DMS79 (cell line): ENCODE measurements at regions not wholly inside any gene's neighbourhood (a gene's known extent, or its start where the extent isn't known, plus 50 kb on each side); places are given as distances from the start of the nearest gene placed in this dataset.
A peak's percentile ranks its signal among the peaks of the same experiment; 100 is the strongest.

Source experiments
- DNase-seq: peaks from one replicate; lab custom pipeline; 2025; lab: John Stamatoyannopoulos, UW

DNA sequence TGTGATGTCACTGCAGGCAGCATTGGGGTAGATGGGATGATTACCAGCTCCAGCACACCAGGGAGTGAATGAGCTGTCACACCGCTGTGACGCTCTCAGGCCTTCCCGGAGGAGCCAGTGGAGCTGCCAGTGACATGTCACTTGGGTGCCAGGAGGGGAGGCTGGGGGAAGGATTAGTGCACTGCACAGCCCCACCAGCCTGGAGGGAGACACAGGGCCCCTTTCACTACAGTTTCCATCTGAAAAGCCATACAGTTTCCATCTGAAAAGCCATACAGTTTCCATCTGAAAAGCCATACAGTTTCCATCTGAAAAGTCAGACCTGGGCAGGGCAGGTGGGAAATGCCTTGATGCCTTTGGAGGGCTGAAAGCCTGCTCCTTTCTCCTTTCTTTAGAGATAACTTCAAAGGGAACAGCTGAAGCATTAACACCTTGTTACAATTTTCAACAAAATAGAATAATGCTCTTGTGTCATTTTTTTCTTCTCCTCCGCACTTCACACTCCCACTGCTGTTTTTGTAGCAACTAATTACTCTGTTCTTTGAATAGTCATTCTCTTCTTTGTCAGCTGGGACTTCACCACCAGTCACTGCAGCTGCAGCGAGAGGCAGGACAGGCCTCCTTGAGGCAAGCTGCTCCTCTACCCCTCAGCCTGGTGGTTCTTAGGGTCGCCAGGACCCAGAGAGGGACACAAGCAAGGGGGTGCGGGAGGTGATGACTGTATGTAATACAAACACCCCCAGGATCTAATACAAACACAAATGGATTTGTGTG is 256.9 kb upstream of the RGS6 start:
- DNase-seq, result no peak

DNA sequence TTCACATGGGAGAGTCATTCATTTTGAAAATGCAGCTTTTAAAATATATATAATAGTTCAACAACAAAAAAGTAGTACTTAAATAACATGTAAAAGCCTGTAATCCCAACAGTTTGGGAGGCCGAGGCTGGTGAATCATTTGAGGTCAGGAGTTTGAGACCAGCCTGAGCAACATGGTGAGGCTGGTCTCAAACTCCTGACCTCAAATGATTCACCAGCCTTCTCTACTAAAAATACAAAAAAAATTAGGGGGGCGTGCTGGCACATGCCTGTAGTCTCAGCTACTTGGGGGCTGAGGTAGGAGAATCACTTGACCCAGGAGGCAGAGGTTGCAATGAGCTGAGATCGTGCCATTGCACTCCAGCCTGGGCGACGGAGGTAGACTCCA is 256.3 kb upstream of the RGS6 start:
- DNase-seq, result no peak

DNA sequence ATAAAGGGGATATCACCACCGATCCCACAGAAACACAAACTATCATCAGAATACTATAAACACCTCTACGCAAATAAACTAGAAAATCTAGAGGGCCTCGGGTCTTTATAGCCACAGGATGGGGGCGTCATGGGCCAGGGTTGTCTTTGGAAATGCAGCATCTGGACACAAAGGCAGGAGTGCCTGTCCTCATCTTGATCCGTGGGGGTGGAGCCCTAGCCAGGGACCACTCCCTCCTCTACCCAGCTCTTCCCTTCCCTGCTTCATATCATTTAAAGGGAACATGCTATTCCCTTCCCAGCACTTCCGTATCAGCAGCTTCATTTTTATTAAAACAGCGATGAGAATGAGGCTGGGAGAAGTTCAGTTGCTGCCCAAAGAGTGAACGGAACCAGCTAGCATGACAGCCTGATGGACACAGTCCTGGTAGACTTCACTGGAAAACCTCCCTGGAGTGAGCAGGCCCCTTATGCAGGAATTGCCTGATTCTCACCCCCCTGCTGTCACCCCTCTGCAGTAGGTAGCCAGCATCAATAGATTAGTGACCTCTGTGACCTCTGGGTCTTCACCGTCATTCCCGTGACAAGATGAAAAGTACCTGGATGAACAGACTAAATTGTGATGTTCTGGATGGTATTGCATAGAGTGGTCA is 251.4 kb upstream of the RGS6 start:
- DNase-seq, result no peak

DNA sequence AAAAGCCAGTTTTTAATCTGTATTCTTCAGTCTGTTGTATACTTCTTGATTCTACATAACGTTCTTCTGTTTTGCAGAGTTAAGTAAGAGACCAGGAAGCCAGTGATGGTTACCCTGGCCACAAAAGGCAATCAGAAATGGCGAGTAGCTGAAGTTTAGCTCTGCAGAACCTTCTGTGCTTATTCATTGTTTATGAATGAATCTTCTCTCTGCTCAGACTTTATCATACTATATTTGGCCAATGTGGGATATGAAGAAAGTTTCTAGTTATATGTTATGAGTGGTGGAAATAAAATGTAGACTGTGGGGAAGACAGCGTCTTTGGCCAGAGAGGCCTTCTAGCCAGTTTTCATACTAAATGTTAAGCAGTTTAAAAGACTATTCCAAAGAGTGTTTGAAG is 249.9 kb upstream of the RGS6 start:
- DNase-seq, result no peak

DNA sequence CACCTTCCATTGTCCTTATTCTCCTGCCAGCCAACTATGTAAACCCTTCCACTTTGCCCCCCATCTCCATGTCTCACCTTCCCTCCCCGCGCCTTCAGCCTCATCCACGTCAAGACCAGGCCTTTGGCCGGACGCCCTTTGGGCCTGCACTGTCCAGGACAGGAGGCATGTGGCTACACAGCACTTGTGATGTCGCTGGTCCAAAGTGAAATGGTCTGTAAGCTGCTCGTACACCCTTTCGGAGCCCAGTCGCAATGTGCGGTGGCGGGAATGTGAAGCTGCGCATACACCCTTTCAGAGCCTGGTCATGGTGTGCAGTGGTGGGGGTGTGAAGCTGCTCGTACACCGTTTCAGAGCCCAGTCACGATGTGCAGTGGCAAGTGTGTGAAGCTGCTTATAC is 247.9 kb upstream of the RGS6 start:
- DNase-seq, result no peak

DNA sequence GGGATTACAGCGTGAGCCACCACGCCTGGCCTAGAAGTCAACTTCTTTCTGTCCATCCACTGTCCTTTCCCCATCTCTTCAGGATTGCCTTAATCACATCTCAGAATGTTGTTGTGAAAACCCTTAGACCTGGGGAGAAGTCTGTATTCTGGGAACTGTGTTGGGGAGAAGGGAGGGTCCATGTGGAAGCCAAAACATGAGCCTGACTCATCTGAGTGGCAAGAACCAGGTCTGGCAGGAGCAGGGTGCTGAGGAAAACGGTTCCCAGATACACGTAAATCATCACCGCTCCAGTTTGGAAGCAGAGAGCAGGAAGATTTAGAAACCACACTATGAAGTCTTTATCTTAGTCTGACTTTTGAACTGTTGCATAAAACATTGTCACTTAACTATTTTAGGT is 245.6 kb upstream of the RGS6 start:
- no peak for DNase-seq

DNA sequence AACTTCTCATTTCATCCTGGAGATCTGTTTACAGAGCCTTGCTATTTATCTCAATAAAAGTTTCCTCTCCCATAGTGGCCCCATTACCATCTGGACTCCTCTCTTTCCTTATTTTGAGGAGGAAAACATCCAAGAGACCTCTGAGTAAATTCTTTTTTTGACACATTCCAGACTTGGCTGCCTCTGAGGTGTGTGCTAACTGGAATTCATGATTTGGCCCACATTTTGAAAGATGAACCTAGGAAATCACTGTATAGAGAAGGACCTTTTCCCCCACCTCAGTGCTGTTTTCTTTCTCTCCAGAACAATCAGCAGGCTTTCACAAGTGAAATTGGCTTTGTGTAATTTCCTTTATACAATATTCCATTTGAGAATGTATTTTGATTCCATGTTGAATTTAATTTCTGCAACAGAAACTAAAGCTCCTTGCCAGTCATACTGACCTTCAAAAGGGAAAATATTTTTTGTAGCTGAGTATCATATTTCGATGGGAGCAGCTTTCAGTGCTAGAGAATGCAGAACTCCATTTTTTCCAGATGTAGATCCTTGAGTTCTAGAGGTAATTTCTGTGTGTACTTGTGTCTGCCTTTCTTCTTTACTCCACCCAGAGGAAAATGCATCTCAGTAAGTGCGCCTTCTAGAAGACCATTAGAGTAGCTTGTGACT is 244.9 kb upstream of the RGS6 start:
- DNase-seq, result no peak

DNA sequence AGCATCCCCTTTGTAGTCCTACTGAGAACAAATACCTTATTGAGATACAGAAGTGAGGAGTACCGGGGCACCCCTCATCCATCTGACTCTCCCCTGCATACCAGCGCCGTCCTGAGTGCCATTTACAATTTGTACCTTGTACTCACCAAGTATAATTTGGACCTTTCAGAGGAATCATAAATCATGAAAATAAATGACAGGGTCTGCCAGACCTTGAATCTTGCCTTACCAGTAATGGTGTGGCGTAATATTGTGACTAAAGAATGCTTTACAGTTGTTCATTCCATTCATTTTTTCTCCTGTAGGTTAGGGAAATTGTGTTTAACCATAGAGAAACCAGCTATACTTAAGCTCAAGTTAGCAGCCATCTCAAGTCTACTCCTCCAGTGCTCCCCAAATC is 243.7 kb upstream of the RGS6 start:
- DNase-seq, result no peak

DNA sequence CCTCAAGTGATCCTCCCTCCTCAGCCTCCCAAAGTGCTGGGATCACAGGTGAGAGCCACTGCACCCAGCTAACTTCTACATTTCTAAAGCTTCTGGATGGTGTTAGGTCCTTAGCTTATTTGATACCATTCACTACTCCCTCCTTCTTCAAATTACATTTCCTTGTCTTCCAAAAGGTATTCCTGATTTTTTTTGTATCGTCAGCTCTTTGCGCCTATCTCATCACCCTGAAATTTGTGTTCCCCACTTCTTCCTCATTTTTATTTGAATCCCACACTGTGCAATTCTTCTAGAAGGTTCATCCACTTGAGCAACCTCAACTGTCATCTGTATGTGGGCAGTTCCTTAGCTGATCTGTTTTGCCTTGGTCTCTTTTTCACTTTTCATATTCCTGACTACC is 241.8 kb upstream of the RGS6 start:
- no peak for DNase-seq

DNA sequence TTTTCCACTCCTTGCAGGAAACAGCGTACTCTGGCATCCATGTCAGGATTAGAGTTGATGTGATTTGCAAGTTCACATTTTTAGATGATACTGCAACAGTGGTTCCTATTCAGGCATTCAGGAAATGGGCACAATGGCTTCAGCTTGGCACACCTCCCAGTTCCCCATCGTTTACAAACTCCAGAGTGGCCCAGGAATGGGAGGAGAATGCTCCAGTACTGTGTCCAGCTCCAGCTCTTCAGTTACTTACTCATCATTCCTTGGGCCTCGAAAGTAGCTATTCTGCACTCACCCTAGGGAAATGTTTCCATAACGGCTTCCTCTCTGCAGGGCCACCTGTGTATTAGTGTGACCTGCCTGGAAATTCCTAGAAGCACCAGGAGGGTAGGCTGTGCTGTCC is 239.7 kb upstream of the RGS6 start:
- no peak for DNase-seq

DNA sequence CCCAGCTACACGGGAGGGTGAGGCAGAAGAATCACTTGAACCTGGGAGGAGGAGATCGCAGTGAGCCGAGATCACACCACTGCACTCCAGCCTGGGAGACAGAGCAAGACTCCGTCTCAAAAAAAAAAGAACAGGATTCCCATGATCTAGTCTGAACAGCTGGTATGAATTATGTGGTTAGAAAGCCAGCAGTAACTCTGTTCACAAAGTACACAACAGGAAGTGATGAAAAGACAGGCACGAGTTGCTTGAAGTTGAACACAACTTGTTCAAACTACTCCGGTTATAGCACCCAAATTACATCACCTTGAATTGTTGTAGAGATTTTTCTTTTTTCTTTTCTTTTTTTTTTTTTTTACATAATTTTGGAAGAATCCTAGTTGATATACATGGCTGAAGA is 238.8 kb upstream of the RGS6 start:
- DNase-seq, result no peak

DNA sequence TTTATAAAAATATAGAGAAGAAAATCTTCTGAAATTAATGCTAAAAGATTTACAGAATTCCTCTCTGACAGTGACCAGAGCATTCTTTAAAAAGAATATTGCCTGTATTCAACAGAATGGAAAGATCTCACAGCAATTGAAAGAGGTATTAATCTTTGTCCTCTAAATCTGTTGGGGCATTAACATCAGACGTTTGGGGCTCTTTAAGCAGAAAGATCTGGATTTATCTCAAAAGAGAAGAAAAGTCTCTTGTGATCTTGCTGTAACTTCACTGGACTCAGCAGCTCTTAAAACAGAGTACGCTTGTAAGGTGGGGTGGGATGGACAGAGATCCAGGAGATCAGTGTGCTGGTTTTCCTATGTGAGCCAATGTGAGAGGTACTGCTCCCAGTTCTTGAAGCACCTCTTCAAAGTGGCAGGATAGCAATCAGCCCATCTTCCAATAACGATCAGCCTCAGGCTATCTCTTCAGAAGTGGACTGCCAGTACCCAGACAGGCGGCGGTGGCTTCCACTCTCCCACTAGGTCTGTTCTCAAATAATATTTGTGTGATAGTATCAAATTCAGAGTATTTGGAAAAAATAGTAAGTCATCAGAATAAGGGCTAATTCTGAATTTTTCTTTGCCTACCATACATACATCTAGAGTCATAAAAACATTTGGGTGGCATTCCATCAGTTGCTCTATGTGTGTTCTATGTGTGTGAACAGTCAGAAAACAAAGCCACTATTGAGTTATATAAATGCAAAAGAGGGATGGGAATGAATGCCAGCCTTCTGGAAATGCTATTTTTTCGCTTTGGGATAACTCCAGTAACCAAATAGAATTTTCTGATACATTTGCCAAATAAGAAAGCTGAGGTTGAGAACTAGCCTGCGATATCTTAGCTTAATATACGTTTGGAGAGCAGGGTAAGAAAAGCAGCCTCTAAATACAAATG is 237.4 kb upstream of the RGS6 start:
- no peak for DNase-seq

DNA sequence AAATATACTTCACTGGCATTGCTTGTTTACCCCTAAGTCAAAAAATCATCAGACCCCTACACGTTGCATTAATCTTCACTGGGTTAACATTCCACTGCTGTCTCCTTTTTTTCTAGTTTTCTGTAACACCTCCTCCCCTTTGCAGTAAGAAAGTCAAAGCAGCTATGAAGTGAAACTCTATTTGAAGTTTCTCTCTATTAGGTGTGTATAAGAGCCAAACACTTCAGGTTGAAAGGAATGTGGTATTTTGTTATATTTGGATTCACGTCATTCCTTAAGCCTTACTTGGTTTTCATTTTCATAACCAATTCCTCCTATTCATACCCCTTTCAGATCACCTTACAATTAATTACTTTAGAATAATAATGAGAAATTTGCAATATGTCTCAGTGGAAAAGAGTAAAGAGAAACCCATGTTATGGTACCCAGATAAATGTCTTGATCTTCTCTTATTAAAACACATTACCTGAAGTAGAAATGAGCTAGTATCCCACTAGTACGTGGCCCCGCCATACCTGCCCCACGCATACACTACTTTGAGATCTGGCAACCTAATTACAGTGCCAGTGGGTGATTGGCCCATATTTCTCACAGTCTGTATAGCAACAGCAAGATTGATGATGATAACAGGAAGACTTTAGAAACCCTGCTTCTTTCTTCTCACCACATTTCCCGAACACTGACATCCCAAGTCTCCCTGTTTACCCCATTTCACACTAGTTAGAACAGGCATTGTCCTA is 236.4 kb upstream of the RGS6 start:
- no peak for DNase-seq

DNA sequence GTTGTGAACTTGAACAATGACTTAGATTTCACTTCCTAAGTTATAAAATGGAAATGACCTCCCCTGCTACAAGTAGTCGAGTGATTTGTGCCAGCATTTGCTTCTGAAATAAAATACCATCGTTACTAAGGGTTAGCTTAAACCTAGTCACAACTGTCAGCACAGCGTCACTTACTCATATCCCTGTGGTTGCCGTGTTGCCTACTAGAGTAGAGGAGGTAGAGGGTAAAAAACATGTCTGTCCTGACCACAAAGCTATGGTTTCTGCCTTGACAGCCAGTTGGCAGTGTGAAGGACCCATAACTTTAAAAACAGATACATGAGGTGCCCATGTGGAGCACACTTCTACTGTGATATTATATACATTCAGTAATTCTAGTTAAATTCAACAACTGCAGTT is 234.2 kb upstream of the RGS6 start:
- no peak for DNase-seq

DNA sequence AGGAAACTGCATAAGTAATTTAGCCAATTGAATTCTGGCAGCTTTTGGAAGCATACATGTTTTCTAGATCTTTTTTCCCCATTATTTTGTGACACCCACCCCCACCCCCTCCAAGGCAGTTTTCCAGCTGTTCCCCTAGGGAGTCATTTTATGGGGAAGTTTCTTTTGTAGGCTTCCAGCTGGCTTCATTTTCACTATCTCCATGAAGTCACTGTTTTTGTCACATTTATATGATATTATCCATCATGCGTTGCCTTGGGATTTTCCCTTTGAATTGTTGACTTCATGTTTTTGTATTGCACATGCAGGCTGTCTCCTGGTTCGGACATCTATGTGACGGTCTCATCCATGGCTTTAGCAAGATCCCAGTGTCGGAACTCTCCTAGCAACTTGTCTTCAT is 233.6 kb upstream of the RGS6 start:
- no peak for DNase-seq

DNA sequence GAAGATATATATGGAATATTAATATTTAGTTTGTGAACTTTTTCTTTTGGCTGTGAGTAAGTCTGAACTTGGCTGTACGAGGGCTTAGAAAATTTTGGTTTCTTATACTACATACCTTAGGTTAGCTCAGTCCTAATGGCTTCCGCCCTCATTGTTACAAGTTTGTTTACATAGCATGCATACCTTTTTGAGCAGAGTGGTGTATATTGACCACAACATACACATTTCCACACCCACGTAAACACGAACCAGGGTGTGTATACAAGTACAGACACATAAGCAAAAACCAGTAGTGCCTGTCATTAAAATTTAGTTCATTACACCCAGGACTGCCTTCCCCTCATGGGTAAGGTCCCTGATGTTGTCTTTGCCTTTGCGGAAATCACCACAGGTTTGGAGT is 230.2 kb upstream of the RGS6 start:
- DNase-seq, result no peak

DNA sequence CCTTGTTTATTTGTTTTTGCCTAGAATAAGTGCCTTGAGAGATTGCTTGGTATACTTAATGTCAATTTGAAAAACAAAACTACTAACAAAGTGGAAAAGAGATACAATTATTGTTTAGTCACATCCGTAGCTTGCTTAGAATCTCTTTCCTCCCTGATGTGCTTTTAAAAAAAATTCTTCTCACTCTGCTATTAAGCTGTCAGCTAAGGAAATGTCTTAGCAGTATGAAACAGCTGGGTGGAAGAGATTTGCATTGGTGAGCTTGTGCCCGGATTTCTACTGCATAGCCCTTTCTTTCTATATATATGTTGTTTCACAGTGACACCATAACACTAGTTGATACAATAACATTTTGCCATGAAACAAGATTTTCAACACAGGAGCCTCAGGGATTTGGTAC is 229.4 kb upstream of the RGS6 start:
- DNase-seq, result no peak

DNA sequence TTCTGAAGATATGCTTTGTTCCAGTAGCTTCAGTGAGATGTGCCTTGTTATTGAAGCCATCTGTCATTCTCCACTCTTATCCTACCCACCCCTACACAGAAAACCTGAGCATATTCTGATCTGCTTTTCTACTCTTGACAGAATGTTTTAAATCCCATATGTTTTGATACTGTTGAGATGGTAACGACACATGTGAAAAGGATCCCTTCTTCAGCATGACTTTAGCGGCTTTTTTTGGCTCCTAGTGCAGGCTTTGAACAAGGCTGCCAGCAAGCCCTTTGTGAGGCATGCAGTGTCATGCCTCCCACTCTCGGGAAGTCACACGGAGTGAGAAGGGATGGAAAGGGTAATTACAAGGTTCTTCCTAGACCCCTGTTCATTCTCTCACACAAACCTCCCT is 228.8 kb upstream of the RGS6 start:
- peak; percentile 52 for DNase-seq

DNA sequence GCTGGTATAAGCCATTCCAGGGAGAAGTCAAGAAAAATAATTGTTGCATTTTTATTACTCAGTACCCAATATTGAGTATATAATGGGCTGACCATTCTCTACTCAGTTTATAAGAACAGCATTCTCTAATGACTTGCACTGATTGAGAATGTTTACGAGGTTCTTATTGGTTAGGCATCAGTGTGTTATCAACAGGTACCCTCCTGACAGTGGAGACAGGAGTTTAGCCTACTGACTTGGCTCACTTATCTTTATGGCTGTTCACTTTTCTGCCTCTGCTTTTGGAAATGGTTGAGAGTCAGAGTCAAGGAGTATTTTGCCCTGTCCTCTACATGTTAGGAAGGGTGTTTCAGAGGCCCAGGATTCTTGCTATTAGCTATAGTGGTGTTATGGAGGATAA is 228.0 kb upstream of the RGS6 start:
- DNase-seq, result no peak

DNA sequence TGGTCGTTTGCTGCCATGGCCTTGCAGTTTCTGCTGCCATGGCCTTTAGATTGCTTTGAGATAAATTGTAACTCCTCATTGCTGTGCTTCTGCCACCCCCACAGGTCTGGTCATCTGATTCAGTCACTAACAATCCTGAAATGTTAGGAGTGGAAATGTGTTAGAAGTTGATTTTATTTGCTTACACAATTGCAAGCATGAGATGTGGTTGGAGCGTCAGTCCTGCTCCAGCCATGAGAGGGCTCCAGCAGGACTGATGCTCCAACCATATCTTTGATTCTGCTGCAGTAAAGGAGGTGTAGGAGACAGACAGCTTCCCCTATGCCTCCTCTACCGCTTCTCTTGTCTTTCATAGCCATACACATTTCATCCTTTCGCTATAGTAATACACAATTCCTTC is 226.8 kb upstream of the RGS6 start:
- no peak for DNase-seq

DNA sequence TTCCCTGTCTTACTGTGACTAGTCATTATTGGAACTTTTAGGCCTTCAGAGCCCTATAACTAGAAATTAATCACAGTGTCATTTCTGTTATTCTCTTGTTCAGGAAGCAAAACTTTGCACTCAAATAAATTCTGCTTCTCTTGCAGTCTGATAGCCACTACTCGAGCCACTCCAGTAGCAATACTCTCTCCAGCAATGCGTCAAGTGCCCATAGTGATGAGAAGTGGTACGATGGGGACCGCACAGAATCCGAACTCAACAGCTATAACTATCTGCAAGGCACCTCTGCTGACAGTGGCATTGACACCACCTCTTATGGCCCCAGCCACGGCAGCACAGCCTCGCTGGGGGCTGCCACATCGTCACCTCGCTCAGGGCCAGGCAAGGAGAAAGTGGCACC is 223.2 kb upstream of the RGS6 start:
- DNase-seq, result no peak

DNA sequence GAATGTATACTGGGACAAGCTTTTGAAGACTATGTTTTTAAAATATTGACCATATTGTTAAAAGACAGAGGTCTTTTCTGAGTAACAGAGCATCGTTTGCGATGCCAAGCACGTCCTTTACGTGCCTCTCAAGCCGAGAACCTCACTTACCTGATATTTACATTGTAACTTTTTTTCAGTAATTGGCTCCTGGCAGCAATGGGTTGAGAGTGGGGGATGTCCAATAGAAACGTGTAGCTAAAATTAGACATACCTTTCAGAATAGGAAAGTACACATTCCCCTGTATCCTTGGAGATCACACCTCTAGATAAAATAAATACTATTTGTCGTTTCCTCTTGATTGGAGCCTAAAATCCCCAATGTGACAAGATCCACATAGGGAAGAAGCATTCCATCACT is 222.2 kb upstream of the RGS6 start:
- no peak for DNase-seq
